GM12878 (cell line): ENCODE measurements at regions not wholly inside any gene's neighbourhood (a gene's known extent, or its start where the extent isn't known, plus 50 kb on each side); places are given as distances from the start of the nearest gene placed in this dataset.

Experiments
- ATAC-seq: fragments of 200-7000 bp; cut with Tn5 transposase; 3 replicates; pipeline ENCODE4 v1.9.1; 2020; ENCODE audit warnings: mild to moderate bottlenecking, moderate library complexity
- BruUV-seq: library from RNA; stranded (reverse); fragments of 400-500 nt; replicated peaks from 2 replicates; lab custom pipeline; 2021; lab: Mats Ljungman, UMichigan
- CTCF ChIA-PET: fragments of 300-600 bp; sonication (Branson Sonifier 250); formaldehyde crosslinking; extraction: SDS; loops from one replicate; lab custom pipeline; 2021; ENCODE audit warnings: inconsistent platforms; lab: Yijun Ruan, JAX
- POLR2A ChIA-PET: fragments of 350-600 bp; formaldehyde crosslinking; extraction: SDS; loops from one replicate; lab custom pipeline; 2021; ENCODE audit warnings: inconsistent platforms; lab: Charles Lee
- RAD21 ChIA-PET: fragments of 300-600 bp; sonication (Branson Sonifier 250); formaldehyde crosslinking; loops from one replicate; lab custom pipeline; 2023; ENCODE audit warnings: antibody characterized with exemption; ENCODE audit not compliant: unreplicated experiment; lab: Charles Lee
- SMC1A ChIA-PET: fragments of 300-600 bp; sonication (Branson Sonifier 250); formaldehyde crosslinking; loops from one replicate; lab custom pipeline; 2023; ENCODE audit not compliant: unreplicated experiment, uncharacterized antibody; lab: Charles Lee
- DNase-seq: peaks from one replicate; pipeline ENCODE4 v3.0.0-alpha.2; 2011; ENCODE audit warnings: low read depth, low spot score
- FAIRE-seq: peaks from 3 replicates; lab custom pipeline; 2011; peaks lifted over from hg19 to GRCh38; lab: Jason Lieb, UNC
- H2AFZ ChIP-seq: 2 replicates; pipeline ENCODE4 v1.6.0; 2011; ENCODE audit warnings: low read depth, low read length, control low read depth; ENCODE audit not compliant: control insufficient read depth
- H3K27ac ChIP-seq: 2 replicates; pipeline ENCODE4 v1.5.1; 2011; ENCODE audit warnings: control low read depth; ENCODE audit not compliant: control insufficient read depth, insufficient read depth
- H3K27me3 ChIP-seq, 2 experiments: replicated peaks in 1 of 2; 2 replicates each; pipeline versions ENCODE4 v1.6.0 to v1.6.1; 2011; ENCODE audit warnings: low read length in 1 of 2; ENCODE audit not compliant: control insufficient read depth in 2 of 2, insufficient read depth in 2 of 2
- H3K36me3 ChIP-seq, 2 experiments: 2 replicates each; pipeline ENCODE4 v1.5.1; 2011; ENCODE audit warnings: low read length in 1 of 2; ENCODE audit not compliant: control insufficient read depth in 2 of 2, insufficient read depth in 2 of 2
- H3K4me1 ChIP-seq: 2 replicates; pipeline ENCODE4 v1.6.1; 2011; ENCODE audit warnings: mild to moderate bottlenecking, low read length, moderate library complexity, mixed read lengths; ENCODE audit not compliant: control insufficient read depth, insufficient read depth
- H3K4me2 ChIP-seq: 2 replicates; pipeline ENCODE4 v1.6.0; 2011; ENCODE audit warnings: control low read depth; ENCODE audit not compliant: control insufficient read depth, insufficient read depth
- H3K4me3 ChIP-seq: fragments of 200-600 bp; sonication (generic); 2 replicates; pipeline ENCODE4 v1.5.1; 2016
- H3K79me2 ChIP-seq: 2 replicates; pipeline ENCODE4 v1.6.0; 2011; ENCODE audit warnings: low read length; ENCODE audit not compliant: control insufficient read depth, insufficient read depth
- H3K9ac ChIP-seq: 2 replicates; pipeline ENCODE4 v1.8.0; 2011; ENCODE audit warnings: low read length, control low read depth, mixed read lengths; ENCODE audit not compliant: control insufficient read depth, insufficient read depth
- H3K9me3 ChIP-seq: replicated peaks from 3 replicates; pipeline ENCODE4 v1.5.1; 2011; ENCODE audit warnings: mild to moderate bottlenecking, low read length; ENCODE audit not compliant: control insufficient read depth, insufficient read depth
- H4K20me1 ChIP-seq: 2 replicates; pipeline ENCODE4 v1.6.0; 2011; ENCODE audit not compliant: control insufficient read depth, insufficient read depth
- CHD1 ChIP-seq: IDR thresholded peaks from 2 replicates; pipeline ENCODE4 v1.6.1; 2012; ENCODE audit warnings: low read depth, low read length, improper control_type of control experiment
- CREM ChIP-seq: IDR thresholded peaks from 2 replicates; pipeline ENCODE4 v1.6.1; 2014; ENCODE audit warnings: antibody characterized with exemption, low read depth
- HDAC2 ChIP-seq: fragments of 200-600 bp; sonication (generic); IDR thresholded peaks from 2 replicates; pipeline ENCODE4 v1.6.1; 2017
- HDAC6 ChIP-seq: fragments of 200-600 bp; sonication (generic); IDR thresholded peaks from one replicate; pipeline ENCODE4 v1.8.0; 2017; ENCODE audit warnings: antibody characterized with exemption; ENCODE audit not compliant: unreplicated experiment
- IKZF1 ChIP-seq: fragments of 450-650 bp; conservative IDR thresholded peaks from 2 replicates; pipeline ENCODE4 v1.6.1; 2017; ENCODE audit warnings: antibody characterized with exemption, mild to moderate bottlenecking
- KAT2A ChIP-seq: conservative IDR thresholded peaks from 2 replicates; pipeline ENCODE4 v1.6.1; 2011; ENCODE audit warnings: low read depth, low read length; ENCODE audit not compliant: control insufficient read depth
- MYC ChIP-seq: IDR thresholded peaks from 2 replicates; pipeline ENCODE4 v1.6.1; 2011; ENCODE audit warnings: mild to moderate bottlenecking, low read length, moderate library complexity, inconsistent platforms; ENCODE audit not compliant: insufficient read depth, insufficient replicate concordance, insufficient read length, severe bottlenecking
- NBN ChIP-seq: fragments of 450-650 bp; IDR thresholded peaks from 2 replicates; pipeline ENCODE4 v1.6.1; 2016
- NR2C2 ChIP-seq: IDR thresholded peaks from 2 replicates; pipeline ENCODE4 v1.6.1; 2011; ENCODE audit warnings: borderline replicate concordance, low read depth; ENCODE audit not compliant: control insufficient read depth, insufficient read length
- PAX8 ChIP-seq: fragments of 450-650 bp; IDR thresholded peaks from 2 replicates; pipeline ENCODE4 v1.6.1; 2017; ENCODE audit warnings: mild to moderate bottlenecking, moderate library complexity
- RUNX3 ChIP-seq: IDR thresholded peaks from 2 replicates; pipeline ENCODE4 v1.6.1; 2012; ENCODE audit warnings: low read length, inconsistent platforms
- SMAD1 ChIP-seq: fragments of 450-650 bp; IDR thresholded peaks from 2 replicates; pipeline ENCODE4 v1.6.1; 2018; ENCODE audit warnings: mild to moderate bottlenecking, low read depth; ENCODE audit not compliant: partially characterized antibody
- SMARCA5 ChIP-seq: fragments of 450-650 bp; IDR thresholded peaks from 2 replicates; pipeline ENCODE4 v1.6.1; 2017; ENCODE audit warnings: mild to moderate bottlenecking
- SREBF1 ChIP-seq: IDR thresholded peaks from 2 replicates; pipeline ENCODE4 v1.6.1; 2012; ENCODE audit warnings: mild to moderate bottlenecking, low read length
- ZSCAN29 ChIP-seq: fragments of 450-650 bp; IDR thresholded peaks from 2 replicates; pipeline ENCODE4 v1.6.1; 2017; ENCODE audit warnings: mild to moderate bottlenecking, moderate library complexity
- WGBS: methylation state at CpG from one replicate; pipeline ENCODE4 v1.1.6; 2016; ENCODE audit warnings: low lambda C conversion rate; ENCODE audit not compliant: insufficient replicate concordance, insufficient coverage; ENCODE audit errors: missing lambda C conversion rate; 5-methylcytosine and 5-hydroxymethylcytosine counted together
- in situ Hi-C: fragments of 300-500 bp; cut with MboI; formaldehyde crosslinking; loops from 9 replicates; pipeline ENCODE4 v1.14.3; 2018; ENCODE audit warnings: mixed read lengths
- intact Hi-C: fragments of 100-400 bp; cut with micrococcal nuclease; formaldehyde crosslinking; loops from one replicate; pipeline ENCODE4 v1.14.2; 2022; ENCODE audit not compliant: unreplicated experiment
- TF ChIP-seq, protein P1 (sequence below): IDR thresholded peaks from 2 replicates; pipeline ENCODE4 v1.6.1; 2012; ENCODE audit warnings: low read depth, low read length, improper control_type of control experiment
- TF ChIP-seq, protein P2 (sequence below): fragments of 450-650 bp; IDR thresholded peaks from 2 replicates; pipeline ENCODE4 v1.6.1; 2017; ENCODE audit warnings: antibody characterized with exemption, mild to moderate bottlenecking, moderate library complexity
- TF ChIP-seq, protein P3 (sequence below): IDR thresholded peaks from 2 replicates; pipeline ENCODE4 v1.6.1; 2011; ENCODE audit warnings: borderline replicate concordance, low read depth, mild to moderate bottlenecking, moderate library complexity, mixed read lengths, low read length; ENCODE audit not compliant: insufficient read depth; ENCODE audit errors: extremely low read length

DNA sequence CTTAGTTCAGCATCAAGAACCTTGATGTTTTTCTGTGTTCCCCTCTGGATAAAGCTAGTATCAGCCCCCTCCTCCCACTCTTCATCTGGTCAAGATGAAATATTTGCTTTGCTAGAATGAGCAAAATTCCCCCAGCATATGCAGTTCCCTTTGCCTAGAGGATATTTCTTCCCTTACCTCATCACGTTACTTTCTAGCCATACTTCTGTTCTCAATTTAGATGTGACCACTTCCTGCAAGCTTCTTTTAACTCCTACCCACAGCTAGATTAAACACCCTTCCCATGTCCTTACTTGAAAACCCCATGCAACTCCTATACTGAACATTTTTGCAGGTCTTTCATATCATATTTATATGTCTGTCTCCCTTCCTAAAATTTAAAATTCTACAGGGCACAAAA, 178.9 kb upstream of the TUSC1 start:
- Histone ChIP-seq H4K20me1 (no peaks in the 10 kb centered on the region), H3K4me2 (no peak overlapping the region), H3K4me1 (no peaks in the 10 kb centered on the region), H3K27me3 (no peaks in the 10 kb centered on the region), H3K79me2 (no peaks in the 10 kb centered on the region), H3K9me3 (no peaks in the 10 kb centered on the region), H2AFZ (no peak overlapping the region), H3K27ac (no peak overlapping the region), H3K36me3 (no peaks in the 10 kb centered on the region), H3K9ac (no peak overlapping the region), H3K4me3 (no peak overlapping the region)
- ChIA-PET SMC1A (no interaction called here), POLR2A (no interaction called here), CTCF (no interaction called here), RAD21 (no interaction called here)
- DNase-seq: no peak
- WGBS: 0% methylated on average over 1 of the region's 1 CpG
- no peak for TF ChIP-seq NR2C2
- TF ChIP-seq KAT2A: no peak
- no peak for TF ChIP-seq CREM
- no peak for TF ChIP-seq HDAC6
- TF ChIP-seq, protein P1, sequence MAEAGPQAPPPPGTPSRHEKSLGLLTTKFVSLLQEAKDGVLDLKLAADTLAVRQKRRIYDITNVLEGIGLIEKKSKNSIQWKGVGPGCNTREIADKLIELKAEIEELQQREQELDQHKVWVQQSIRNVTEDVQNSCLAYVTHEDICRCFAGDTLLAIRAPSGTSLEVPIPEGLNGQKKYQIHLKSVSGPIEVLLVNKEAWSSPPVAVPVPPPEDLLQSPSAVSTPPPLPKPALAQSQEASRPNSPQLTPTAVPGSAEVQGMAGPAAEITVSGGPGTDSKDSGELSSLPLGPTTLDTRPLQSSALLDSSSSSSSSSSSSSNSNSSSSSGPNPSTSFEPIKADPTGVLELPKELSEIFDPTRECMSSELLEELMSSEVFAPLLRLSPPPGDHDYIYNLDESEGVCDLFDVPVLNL: no peak
- no peak for TF ChIP-seq SMARCA5
- no peak for TF ChIP-seq SMAD1
- no peak for TF ChIP-seq NBN
- no peak for TF ChIP-seq PAX8
- no peak for TF ChIP-seq ZSCAN29
- TF ChIP-seq CHD1: no peak
- TF ChIP-seq HDAC2: no peak
- TF ChIP-seq, protein P2, sequence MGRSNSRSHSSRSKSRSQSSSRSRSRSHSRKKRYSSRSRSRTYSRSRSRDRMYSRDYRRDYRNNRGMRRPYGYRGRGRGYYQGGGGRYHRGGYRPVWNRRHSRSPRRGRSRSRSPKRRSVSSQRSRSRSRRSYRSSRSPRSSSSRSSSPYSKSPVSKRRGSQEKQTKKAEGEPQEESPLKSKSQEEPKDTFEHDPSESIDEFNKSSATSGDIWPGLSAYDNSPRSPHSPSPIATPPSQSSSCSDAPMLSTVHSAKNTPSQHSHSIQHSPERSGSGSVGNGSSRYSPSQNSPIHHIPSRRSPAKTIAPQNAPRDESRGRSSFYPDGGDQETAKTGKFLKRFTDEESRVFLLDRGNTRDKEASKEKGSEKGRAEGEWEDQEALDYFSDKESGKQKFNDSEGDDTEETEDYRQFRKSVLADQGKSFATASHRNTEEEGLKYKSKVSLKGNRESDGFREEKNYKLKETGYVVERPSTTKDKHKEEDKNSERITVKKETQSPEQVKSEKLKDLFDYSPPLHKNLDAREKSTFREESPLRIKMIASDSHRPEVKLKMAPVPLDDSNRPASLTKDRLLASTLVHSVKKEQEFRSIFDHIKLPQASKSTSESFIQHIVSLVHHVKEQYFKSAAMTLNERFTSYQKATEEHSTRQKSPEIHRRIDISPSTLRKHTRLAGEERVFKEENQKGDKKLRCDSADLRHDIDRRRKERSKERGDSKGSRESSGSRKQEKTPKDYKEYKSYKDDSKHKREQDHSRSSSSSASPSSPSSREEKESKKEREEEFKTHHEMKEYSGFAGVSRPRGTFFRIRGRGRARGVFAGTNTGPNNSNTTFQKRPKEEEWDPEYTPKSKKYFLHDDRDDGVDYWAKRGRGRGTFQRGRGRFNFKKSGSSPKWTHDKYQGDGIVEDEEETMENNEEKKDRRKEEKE: no peak
- TF ChIP-seq IKZF1: no peak
- no peak for TF ChIP-seq RUNX3
- no peak for TF ChIP-seq MYC
- TF ChIP-seq, protein P3, sequence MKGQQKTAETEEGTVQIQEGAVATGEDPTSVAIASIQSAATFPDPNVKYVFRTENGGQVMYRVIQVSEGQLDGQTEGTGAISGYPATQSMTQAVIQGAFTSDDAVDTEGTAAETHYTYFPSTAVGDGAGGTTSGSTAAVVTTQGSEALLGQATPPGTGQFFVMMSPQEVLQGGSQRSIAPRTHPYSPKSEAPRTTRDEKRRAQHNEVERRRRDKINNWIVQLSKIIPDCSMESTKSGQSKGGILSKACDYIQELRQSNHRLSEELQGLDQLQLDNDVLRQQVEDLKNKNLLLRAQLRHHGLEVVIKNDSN: no peak
- TF ChIP-seq SREBF1: no peak
- in situ Hi-C loops: no loop called here
- no peak for ATAC-seq
- BruUV-seq: no TSS peak
- FAIRE-seq: no peak
- intact Hi-C loops: no loop called here
